Chondrocyte (in vitro differentiated cells): ENCODE measurements at regions not wholly inside any gene's neighbourhood (a gene's known extent, or its start where the extent isn't known, plus 50 kb on each side); places are given as distances from the start of the nearest gene placed in this dataset.

Experiments used
- DNase-seq: peaks from one replicate; pipeline ENCODE4 v3.0.0; 2021; ENCODE audit warnings: mixed read lengths, low spot score
- H3K27ac Mint-ChIP-seq: one replicate; pipeline ENCODE4 v1.8.0; 2021; ENCODE audit warnings: mild to moderate bottlenecking, moderate library complexity, mixed read lengths; ENCODE audit not compliant: unreplicated experiment
- H3K27me3 Mint-ChIP-seq: 2 replicates; pipeline ENCODE4 v1.8.0; 2021; ENCODE audit warnings: low read depth, mixed read lengths
- H3K36me3 Mint-ChIP-seq: 2 replicates; pipeline ENCODE4 v1.8.0; 2021; ENCODE audit warnings: low read depth, mixed read lengths
- H3K4me1 Mint-ChIP-seq: 2 replicates; pipeline ENCODE4 v1.8.0; 2021; ENCODE audit warnings: low read depth, mild to moderate bottlenecking, mixed read lengths
- H3K4me3 Mint-ChIP-seq: one replicate; pipeline ENCODE4 v1.8.0; 2021; ENCODE audit warnings: mild to moderate bottlenecking, moderate library complexity, mixed read lengths; ENCODE audit not compliant: unreplicated experiment
- H3K9me3 Mint-ChIP-seq: 2 replicates; pipeline ENCODE4 v1.8.0; 2021; ENCODE audit warnings: low read depth, mixed read lengths
- TF ChIP-seq, protein P1 (sequence below): fragments of 200-600 bp; sonication (generic); IDR thresholded peaks from 2 replicates; pipeline ENCODE4 v1.5.0; 2021; ENCODE audit warnings: antibody characterized with exemption, mild to moderate bottlenecking, moderate library complexity

DNA sequence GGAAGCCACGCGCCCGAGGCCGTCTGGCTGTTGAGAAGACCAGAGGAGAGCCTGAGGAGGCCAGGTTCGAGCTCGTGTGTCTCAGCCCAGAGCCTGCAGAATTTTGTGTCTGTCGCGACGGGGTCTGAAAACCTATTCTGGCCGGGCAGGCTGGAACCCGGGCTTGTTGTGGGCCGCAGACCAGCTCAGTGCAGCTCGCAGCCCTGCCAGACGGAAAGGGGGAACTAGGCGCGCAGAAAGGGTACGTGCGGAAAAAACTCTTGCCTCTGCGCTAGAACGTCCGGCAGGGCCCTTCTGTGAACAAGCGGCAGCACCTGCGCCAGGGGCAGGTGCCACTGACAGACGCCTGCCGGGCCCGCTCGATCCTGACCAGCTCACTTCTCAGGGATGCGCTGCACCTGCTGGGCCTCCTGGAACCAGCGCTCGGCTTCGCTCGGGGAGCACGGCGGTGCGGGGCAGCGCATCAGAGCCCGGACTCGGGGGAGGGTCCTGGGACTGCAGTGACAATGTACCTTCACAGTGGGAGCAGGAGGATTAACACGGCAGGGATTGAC, 409.3 kb downstream of the BRD1 start:
- TF ChIP-seq, protein P1, sequence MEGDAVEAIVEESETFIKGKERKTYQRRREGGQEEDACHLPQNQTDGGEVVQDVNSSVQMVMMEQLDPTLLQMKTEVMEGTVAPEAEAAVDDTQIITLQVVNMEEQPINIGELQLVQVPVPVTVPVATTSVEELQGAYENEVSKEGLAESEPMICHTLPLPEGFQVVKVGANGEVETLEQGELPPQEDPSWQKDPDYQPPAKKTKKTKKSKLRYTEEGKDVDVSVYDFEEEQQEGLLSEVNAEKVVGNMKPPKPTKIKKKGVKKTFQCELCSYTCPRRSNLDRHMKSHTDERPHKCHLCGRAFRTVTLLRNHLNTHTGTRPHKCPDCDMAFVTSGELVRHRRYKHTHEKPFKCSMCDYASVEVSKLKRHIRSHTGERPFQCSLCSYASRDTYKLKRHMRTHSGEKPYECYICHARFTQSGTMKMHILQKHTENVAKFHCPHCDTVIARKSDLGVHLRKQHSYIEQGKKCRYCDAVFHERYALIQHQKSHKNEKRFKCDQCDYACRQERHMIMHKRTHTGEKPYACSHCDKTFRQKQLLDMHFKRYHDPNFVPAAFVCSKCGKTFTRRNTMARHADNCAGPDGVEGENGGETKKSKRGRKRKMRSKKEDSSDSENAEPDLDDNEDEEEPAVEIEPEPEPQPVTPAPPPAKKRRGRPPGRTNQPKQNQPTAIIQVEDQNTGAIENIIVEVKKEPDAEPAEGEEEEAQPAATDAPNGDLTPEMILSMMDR: no peak
- H3K9me3 Mint-ChIP-seq: peaks cover 13% of the 10 kb centered on the region
- H3K4me3 Mint-ChIP-seq: no peak overlapping the region
- DNase-seq: peak; percentile 40
- no peaks in the 10 kb centered on the region for H3K4me1 Mint-ChIP-seq
- H3K36me3 Mint-ChIP-seq: no peaks in the 10 kb centered on the region
- no peak overlapping the region for H3K27ac Mint-ChIP-seq
- peaks cover 6% of the 10 kb centered on the region for H3K27me3 Mint-ChIP-seq

- H3K9me3 Mint-ChIP-seq: peaks cover 13% of the 10 kb centered on the region
Measured at GRCh38 chr22:49417833-49418232, 409.8 kb downstream of the BRD1 start.

DNA sequence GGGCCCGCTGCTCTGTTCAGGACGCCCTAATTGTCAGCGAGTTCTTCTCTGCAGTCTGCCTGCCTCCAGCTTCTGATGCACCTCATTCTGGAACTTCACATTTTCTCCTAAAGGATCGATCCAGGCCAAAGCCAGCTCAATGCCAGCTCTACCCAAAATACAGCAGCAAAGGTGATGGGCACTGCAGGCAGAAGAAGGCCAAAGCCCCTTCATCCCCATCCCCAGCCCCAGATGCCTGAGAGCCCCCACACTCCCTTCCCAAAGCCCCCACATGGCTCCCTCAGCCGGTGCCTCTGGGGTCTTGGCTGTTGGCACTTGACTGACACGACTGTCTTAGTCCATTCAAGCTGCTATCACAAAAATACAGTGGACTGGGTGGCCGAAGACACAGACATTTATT, 410.3 kb downstream of the BRD1 start:
- no peak for DNase-seq
- peaks cover 8% of the 10 kb centered on the region for H3K27me3 Mint-ChIP-seq
- TF ChIP-seq, protein P1: no peak
- no peak overlapping the region for H3K27ac Mint-ChIP-seq
- H3K4me3 Mint-ChIP-seq: no peak overlapping the region
- H3K4me1 Mint-ChIP-seq: no peaks in the 10 kb centered on the region
- peaks cover 9% of the 10 kb centered on the region for H3K9me3 Mint-ChIP-seq
- H3K36me3 Mint-ChIP-seq: no peaks in the 10 kb centered on the region

More at GRCh38 chr22:49417833-49418232, 409.8 kb downstream of the BRD1 start:
- DNase-seq: peak; percentile 51
- Mint-ChIP-seq H3K4me3 (no peak overlapping the region), H3K4me1 (no peaks in the 10 kb centered on the region), H3K27ac (no peak overlapping the region), H3K36me3 (no peaks in the 10 kb centered on the region), H3K27me3 (peaks cover 6% of the 10 kb centered on the region)
- TF ChIP-seq, protein P1: no peak

DNA sequence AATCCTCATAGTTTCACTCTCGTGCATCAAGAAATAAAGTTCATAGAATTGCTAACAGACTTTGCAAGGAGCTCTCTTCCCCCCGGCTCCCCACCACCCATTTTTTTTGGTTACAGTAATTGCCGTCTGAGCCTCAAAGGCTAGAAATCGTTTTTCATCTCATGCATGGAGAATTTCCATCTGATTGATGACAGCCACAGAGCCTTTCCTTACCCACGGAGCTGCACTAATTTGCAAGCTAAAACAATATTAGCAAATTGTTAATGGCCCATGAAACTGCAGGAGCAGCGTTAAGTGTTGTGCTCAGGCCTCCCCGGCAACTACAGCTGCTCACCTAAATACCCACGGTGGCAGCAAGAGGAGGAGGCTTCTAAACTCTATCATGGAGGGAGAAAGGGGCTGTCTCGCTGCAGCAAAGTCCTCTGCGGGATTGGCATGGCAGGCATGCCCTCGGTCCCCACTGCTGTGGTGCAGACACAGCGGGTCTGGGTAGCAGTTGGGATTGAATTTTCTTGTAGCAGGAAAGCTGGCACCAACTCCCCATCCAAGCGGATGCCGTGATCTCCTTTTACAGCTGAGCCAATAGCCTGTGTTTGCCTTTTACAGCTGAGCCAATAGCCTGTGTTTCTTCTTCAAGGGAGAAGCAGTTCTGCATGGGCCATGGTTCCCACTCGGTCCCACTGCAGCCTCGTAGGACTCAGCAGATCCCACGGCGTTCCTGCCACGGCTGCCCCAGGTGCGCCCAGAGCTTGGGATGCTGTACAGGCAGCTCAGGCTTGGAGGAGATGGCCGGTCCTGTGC, 412.3 kb downstream of the BRD1 start:
- Mint-ChIP-seq H3K27ac (no peak overlapping the region), H3K36me3 (no peaks in the 10 kb centered on the region), H3K27me3 (peaks cover 6% of the 10 kb centered on the region), H3K9me3 (no peaks in the 10 kb centered on the region), H3K4me1 (no peaks in the 10 kb centered on the region), H3K4me3 (no peak overlapping the region)
- TF ChIP-seq, protein P1: no peak
- DNase-seq: no peak

GRCh38 chr22:49413551-49413950, 414.1 kb downstream of the BRD1 start:
- no peaks in the 10 kb centered on the region for H3K36me3 Mint-ChIP-seq
- H3K4me3 Mint-ChIP-seq: no peak overlapping the region
- peaks cover 6% of the 10 kb centered on the region for H3K27me3 Mint-ChIP-seq
- peak; percentile 53 for DNase-seq
- H3K27ac Mint-ChIP-seq: no peak overlapping the region
- TF ChIP-seq, protein P1: no peak
- peaks cover 6% of the 10 kb centered on the region for H3K9me3 Mint-ChIP-seq
- no peaks in the 10 kb centered on the region for H3K4me1 Mint-ChIP-seq
